ENCODE measurements at regions not wholly inside any gene's neighbourhood (a gene's known extent, or its start where the extent isn't known, plus 50 kb on each side); places are given as distances from the start of the nearest gene placed in this dataset.
"Not testable (repeated sequence)": the region's sequence is repeated elsewhere in the genome, so short reads cannot be mapped to it uniquely, and the experiment has no call there.

DNA sequence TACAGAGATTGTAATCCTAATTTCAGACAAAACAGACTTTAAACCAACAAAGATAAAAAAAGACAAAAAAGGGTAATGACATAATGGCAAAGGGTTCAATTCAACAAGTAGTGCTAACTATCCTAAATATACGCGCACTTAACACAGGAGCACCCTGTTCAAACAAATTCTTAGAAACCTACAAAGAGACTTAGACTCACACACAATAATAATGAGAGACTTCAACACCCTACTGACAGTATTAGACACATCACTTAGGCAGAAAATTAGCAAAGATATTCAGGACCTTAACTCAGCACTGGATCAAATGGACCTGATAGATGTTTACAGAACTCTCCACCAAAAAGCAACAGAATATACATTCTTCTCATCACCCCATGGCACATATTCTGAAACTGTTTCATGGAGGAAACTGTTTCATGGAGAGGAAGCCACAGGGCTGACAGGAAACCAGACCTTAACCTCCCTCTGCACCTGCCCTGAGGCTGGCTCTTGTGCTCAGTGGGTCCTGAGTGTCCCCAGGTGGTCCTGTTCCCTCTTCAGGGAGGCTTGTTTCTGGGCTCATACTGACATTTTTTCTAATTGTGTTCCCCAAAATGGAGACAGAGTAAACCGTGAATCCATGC lies 54.7 kb downstream of the OR4M2 start:
- DNase-seq, result not testable (repeated sequence)

DNA sequence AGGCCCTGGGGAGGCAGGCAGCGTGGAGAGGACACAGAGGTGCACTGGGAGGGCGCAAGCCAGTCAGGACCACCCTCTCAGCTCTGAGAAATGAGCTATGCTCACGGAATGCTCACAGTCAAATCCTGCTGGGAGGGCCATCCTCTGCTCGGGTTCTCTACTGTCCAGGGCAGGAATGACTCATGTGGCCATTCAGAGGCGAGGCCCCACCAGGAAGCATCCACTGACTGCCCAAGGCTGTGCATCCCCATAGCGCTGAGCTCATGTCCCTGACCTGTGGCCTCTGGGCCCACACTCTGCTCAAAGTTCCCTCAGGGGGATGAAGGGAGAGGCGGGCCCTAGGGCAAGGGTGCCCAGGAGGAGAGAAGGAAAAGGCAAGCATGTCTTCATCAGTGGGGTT lies 57.2 kb downstream of the OR4M2 start:
- DNase-seq, result not testable (repeated sequence)

DNA sequence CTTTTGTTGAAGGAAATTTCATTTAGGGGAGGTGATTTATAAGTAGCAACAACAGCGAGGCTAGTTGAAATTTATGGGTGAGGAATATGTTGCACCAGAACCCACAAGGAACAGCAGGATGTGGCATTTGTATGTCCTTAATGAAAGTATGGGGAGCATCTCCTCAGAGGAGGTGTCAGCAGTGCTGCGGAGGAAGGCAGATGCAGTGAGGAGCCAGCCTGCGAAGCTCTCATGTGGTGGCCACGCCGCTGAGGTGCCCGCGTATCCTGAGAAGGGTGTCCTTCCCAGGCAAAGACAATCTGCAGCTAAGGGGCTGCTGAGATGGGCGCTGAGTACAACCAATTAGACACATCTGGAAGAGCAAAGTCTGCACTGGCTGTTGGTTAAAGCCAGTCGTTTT lies 60.8 kb downstream of the OR4M2 start:
- not testable (repeated sequence) for DNase-seq

DNA sequence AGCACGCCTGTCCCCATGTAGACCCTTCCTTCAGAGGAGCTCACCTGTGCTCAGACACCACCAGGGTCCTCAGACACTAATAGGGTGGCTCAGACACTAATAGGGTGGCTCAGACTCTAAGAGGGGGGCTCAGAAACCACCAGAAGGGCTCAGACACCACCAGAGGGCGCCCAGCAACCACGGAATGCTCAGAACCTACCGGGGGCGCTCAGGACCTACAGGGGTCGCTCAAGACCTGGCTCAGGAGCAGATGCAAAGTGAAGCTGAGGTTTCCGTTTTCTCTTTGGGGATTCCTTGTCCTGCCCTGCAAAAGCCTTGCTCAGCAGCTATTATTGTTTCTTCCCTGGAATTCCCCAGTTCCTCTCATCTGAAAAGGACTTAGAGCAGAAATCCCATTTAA lies 67.8 kb downstream of the OR4M2 start:
- DNase-seq, result not testable (repeated sequence)

DNA sequence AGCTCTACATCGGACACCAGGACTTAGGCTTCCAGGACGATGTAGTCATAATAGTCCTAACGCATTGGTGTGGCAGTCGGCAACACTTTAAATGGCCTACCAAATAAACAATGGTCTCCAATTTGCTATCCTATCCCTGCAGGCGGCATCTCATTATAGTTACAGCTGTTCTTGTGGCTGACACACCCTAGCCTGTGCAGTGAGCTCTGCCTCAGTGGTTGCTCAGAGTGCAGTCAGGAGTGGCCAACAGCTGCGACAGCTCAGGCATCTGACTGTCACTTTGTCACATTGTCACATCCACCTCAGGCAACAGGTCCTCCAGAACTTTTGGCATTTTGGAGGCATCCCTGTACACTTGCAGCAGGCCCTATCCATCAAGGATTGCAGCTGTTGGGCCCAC lies 77.9 kb downstream of the OR4M2 start:
- DNase-seq, result not testable (repeated sequence)

DNA sequence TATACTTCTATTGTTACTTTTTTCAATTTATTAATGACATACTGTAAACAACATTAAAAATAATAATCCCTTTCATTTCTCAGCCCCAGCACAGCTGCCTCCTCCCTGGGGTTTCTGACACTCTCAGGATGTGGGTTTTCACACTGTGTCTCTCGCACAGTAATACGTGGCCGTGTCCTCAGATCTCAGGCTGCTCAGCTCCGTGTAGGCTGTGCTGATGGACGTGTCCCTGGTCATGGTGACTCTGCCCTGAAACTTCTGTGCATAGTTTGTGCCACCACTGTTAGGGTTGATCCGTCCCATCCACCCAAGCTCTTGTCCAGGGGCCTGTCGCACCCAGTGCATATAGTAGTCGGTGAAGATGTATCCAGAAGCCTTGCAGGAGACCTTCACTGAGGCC lies 80.0 kb downstream of the OR4M2 start:
- DNase-seq, result not testable (repeated sequence)

DNA sequence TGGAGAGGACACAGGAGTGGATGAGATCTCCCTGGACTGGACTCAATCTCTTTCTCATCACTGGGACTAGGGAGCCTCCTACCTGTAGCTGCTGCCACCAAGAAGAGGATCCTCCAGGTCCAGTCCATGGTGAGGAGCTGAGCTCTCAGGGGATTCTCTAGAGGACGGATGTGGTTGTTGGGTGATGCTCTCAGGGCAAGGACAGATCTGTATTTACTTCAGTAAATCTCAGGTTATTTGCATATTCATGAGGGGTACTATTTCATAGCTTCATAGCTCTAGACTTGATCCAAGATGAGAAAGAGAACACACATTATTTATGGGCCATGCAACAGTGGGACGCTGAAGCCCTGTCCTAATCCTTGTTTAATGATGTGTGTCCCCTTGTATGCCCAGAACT lies 80.4 kb downstream of the OR4M2 start:
- DNase-seq, result not testable (repeated sequence)

DNA sequence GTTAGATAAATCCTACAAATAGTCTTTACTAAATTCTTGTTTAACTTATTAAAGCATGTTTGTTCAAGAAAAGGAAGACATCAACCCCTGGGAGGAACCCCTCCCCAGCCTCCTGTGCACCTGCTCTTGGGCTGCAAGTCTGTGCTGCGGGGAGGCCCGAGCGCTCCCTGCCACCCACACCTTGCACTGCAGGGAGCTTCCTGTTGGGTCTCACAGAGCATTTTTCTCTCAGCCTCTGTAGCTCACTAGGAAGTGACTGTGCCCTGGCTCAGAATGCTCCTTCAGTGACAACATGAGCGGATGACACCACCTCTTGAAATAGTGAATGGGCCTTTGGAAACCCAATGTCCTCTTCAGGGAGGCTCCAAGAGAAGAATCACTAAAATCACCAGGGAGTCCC lies 81.1 kb downstream of the OR4M2 start:
- not testable (repeated sequence) for DNase-seq

DNA sequence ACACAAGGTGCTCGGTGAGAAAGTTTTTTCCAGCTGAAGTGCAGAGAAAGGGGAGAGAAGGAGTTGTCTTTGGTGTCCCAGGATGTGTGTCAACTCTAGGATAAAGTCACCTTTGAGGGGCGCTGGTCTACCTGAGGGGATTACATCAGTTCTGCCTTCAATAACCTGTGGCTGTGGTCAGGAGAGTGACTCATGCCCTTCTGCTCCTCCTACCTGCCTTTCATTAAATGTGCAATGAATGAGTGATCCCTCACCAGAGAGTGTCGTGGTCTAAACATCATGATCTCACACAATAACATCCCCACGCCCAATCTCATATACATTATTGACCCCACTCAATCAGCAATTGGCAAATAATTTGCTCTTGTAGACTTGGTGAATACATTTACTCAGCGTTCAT lies 83.4 kb downstream of the OR4M2 start:
- not testable (repeated sequence) for DNase-seq

DNA sequence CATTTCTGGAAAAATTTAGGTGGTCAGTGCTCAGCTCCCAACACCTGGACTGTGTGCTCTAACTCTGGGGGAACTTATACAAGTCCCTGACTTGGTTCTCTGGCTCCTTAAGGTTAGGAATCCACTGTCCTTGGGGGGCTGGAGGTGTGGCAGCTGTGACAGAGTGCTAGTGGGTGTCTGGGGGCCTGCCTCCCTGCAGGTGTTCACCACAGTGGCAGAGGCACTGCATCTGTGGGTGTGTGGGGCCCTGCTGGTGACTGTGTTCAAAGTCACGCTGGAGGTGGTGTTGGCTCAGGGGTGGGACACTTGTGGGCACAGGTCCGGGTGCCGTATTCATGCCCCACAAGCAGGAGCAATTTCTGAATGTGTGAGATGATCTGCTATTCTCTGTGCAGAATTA lies 87.2 kb downstream of the OR4M2 start:
- DNase-seq, result not testable (repeated sequence)

DNA sequence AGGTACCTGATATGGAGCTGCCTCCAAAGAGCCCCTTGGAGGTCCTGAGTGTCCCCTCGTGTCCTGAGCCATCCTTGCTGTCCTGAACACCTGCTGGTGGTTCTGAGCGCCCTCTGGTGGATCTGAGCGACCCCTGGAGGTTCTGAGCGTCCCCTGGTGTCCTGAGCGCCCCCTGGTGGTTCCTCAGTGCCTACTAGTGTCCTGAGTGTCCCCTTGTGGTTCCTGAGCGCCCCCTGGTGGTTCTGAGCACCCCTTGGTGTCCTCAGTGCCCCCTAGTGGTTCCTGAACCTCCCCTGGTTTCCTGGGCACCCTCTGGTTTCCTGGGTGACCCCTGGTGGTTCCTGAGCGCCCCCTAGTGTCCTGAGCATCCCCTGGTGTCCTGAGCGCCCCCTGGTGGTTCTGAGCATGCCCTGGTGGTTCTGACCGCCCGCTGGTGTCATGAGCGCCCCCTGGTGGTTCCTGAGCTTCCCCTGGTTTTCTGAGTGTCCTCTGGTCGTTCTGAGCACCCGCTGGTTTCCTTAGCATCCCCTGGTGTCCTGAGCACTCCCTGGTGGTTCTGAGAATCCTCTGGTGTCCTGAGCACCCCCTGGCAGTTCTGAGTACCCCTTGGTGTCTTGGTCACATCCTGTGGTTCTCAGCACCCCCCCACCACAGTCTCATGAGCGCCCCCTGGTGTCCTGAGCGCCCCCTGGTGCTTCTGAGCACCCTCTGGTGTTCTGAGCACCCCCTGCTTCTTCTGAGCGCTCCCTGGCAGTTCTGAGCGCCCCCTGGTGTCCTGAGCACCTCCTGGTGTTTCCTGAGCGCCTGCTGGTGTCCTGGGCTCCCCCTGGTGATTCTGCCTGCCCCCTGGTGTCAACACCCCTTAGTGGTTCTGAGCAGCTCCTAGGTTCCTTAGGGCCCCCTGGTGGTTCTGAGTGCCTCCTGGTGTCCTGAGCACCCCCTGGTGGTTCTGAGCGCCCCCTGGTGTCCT lies 93.0 kb downstream of the OR4M2 start:
- not testable (repeated sequence) for DNase-seq

DNA sequence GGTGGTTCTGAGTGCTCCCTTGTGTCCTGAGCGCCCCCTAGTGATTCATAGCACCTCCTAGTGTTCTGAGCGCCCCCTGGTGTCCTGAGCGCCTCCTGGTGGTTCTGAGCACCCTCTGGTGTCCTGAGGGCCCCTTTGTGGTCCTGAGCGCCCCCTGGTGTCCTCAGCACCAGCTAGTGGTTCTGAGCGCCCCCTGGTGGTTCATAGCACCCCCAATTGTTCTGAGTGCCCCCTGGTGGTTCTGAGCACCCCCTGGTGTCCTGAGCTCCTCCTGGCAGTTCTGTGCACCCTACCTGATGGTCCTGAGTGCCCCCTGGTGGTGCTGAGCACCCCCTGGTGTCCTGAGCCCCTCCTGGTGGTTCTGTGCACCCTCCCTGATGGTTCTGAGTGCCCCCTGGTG lies 93.8 kb downstream of the OR4M2 start:
- DNase-seq, result not testable (repeated sequence)

DNA sequence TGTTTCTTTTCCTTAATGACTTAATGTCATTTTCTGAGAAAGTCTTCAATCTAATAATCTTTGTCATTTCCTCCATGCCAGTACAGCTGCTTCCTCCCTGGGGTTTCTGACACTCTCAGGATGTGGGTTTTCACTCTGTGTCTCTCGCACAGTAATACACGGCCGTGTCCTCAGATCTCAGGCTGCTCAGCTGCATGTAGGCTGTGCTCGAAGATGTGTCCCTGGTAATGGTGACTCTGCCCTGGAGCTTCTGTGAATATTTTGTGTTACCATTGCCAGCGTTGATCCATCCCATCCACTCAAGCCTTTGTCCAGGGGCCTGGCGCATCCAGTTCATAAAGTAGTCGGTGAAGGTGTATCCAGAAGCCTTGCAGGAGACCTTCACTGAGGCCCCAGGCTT lies 97.6 kb downstream of the OR4M2 start:
- not testable (repeated sequence) for DNase-seq

DNA sequence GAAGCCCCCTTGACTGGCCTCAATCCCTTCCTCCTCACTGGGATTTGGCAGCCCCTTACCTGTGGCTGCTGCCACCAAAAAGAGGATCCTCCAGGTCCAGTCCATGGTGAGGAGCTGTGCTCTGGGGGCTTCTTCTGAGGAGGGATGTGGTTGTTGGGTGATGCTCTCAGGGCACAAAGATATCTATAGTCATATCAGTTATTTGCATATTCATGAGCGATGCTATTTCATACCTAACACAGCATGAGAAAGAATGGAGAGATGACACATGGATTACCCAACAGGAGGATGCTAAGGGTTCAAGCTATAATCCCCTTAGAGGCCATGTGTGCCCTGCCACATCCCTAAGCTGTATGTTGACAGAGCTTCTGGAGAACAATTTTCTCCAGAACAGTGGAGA lies 98.1 kb downstream of the OR4M2 start:
- DNase-seq, result not testable (repeated sequence)

DNA sequence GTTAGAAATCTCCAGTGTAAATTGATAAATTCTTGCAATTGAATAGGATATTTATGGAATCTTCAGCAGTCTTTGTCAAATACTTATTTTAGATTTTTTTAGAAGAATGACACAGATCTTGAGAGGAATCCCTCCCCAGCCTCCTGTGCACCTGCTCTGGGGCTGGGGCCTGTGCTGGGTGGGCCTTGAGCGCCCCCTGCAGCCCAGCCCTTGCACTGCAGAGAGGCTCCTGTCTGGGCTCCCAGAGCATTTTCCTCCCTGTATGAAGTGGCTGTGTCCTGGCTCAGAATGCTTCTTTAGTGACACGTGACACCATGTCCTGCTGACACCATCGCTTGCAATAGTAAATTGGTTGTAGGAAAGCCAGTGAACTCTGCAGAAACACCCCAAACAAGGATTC lies 98.7 kb downstream of the OR4M2 start:
- not testable (repeated sequence) for DNase-seq

DNA sequence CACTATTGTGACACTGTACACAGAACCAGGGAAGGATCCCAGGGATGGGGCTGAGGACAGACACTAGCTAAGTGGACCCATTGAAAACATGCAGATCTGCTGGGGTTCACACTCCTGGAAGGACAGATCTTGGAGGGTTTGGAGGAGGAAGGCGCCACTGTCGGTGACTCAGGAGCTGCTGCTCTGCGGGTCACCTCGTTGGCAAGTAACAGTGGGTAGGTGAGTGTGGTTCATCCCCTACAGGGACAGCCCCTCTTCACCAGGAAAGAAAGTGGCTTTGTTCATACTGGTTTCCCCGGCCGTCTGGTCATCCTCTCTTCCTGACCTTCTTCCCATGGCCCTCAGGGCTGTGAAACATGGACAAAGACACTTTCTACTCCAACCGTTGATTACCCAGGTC lies 100.3 kb downstream of the OR4M2 start:
- not testable (repeated sequence) for DNase-seq

DNA sequence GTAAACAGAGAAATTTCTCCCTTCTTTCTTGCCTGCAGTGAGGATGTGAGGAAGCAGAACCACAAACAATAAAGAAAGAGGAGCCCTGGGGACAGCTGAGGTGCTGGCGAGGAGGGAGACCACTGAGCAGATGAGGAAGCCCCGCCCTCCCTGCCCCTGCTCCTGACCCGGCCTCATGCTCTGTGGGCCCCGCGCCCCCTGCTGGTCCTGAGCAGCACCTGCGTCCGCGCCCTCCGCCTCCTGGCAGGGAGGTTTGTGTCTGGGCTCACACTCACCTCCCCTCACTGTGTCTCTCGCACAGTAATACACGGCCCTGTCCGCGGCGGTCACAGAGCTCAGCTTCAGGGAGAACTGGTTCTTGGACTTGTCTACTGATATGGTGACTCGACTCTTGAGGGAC lies 104.4 kb downstream of the OR4M2 start:
- not testable (repeated sequence) for DNase-seq

DNA sequence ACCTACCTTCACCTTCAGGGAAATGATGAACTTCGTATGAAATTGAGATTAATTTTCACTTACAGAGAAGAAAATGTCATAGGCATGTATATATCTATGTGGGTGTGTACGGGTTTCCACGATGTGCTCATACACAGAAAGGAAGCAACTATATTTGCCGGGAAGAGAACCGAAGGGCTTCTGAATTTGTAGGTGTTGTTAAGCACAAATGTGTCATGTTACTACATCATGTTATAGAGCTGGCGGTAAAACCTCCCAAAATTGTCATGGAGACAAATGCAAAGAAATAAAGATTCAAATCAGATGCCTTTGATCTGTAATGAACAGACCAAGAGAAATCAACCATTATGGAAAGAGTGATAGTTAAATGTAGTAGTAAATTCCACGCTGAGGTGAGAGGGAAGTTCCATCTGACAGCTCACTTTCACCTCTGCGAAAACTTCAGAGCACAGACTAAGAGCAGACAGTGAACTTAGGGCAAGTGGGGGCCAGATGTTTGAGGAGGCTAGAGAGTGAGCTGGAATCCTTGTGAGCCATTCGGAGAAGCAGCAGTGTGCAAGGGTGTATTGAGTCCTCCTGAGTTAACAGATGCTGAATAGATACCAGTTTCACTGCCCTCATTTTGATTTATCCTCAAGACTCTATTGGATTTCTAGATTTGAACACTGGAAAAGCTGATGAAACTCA lies 106.7 kb downstream of the OR4M2 start:
- DNase-seq, result not testable (repeated sequence)

DNA sequence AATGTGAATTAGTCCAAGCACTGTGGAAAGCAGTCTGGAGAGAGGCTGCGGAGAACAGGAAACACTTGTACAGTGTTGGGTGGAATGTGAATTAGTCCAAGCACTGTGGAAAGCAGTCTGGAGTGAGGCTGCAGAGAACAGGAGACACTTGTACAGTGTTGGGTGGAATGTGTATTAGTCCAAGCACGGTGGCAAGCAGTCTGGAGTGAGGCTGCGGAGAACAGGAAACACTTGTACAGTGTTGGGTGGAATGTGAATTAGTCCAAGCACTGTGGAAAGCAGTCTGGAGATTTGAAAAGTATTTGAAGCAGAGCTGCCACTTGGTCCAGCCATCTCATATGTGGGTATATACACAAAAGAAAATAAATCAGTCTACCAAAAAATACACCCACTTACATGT lies 111.5 kb downstream of the OR4M2 start:
- DNase-seq, result not testable (repeated sequence)

DNA sequence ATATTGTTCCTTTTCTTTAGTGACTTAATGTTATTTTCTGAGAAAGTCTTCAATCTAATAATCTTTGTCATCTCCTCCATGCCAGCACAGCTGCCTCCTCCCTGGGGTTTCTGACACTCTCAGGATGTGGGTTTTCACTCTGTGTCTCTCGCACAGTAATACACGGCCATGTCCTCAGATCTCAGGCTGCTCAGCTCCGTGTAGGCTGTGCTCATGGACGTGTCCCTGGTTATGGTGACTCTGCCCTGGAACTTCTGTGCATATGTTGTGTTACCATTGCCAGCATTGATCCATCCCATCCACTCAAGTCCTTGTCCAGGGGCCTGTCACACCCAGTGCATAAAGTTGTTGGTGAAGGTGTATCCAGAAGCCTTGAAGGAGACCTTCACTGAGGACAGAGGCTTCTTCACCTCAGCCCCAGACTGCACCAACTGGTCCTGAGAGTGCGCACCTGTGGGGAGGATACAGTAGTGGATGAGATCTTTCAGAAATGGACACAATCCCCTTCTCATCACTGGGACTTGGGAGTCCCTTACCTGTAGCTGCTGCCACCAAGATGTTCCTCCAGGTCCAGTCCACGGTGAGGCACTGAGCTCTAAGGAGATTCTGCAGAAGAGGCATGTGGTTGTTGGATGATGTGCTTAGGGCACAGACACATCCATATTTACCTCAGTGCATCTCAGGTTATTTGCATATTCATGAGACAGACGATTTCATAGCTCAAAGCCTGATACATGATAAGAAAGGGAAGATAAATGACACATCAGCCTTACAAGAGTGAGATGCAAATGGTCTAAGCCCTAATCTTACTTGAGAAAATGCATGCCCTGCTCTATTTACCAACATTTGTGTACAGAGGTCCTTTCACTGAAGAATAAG lies 114.7 kb downstream of the OR4M2 start:
- DNase-seq, result peak in 1 of 5 experiments; percentile 19

DNA sequence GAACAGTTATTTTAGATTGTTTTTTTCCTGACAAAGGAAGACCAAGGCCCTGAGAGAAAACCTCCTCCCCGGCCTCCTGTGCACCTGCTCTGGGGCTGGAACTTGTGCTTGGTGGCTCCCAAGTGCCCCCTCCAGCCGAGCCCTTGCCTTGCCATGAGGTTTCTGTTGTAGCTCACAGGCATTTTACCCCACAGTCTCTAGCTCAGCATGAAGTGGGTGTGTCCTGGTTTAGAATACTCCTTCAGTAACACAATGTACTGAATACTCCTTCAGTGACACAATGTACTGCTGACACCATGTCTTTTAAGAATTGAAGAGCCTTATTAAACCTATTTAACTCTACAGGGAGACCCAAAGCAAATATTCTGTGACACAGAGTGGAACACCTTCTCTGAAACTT lies 116.1 kb downstream of the OR4M2 start:
- not testable (repeated sequence) for DNase-seq

DNA sequence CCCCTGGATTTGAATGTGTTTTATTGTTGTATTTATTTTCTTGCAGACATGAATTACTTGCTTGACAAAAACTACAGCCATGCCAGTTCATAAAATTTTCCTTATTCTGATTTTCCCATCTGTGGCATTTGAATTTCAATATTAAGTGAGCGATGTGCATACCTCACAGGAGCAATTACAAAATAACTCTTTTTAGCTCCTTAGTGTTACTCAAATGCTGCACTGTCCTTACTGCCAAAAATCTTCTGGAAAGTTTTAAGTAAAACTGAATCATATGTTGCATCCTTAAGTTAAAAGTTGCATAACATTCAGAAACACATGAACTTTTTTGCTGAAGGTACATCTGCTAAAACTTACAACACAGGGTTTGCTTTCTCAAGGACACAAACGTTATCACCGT lies 120.1 kb downstream of the OR4M2 start:
- not testable (repeated sequence) for DNase-seq
